KMS-11 (cell line): ENCODE measurements at regions not wholly inside any gene's neighbourhood (a gene's known extent, or its start where the extent isn't known, plus 50 kb on each side); places are given as distances from the start of the nearest gene placed in this dataset.

Experiments
- H2AFZ ChIP-seq: fragments of 200-600 bp; sonication (generic); 2 replicates; pipeline ENCODE4 v1.6.1; 2016; ENCODE audit warnings: antibody characterized with exemption, mixed run types, low read depth
- H3K27ac ChIP-seq: fragments of 200-600 bp; sonication (generic); 2 replicates; pipeline ENCODE4 v1.6.1; 2016; ENCODE audit warnings: mild to moderate bottlenecking, mixed run types
- H3K27me3 ChIP-seq: fragments of 200-600 bp; sonication (generic); 2 replicates; pipeline ENCODE4 v1.6.1; 2017; ENCODE audit warnings: mild to moderate bottlenecking, low read depth, mixed run types, moderate library complexity; ENCODE audit not compliant: insufficient read depth
- H3K36me3 ChIP-seq: fragments of 200-600 bp; sonication (generic); 2 replicates; pipeline ENCODE4 v1.6.1; 2017; ENCODE audit warnings: mild to moderate bottlenecking, mixed run types; ENCODE audit not compliant: insufficient read depth
- H3K4me1 ChIP-seq: fragments of 200-600 bp; sonication (generic); 2 replicates; pipeline ENCODE4 v1.6.1; 2016; ENCODE audit warnings: mild to moderate bottlenecking, low read depth, mixed run types; ENCODE audit not compliant: poor library complexity, severe bottlenecking
- H3K4me2 ChIP-seq: fragments of 200-600 bp; sonication (generic); 2 replicates; pipeline ENCODE4 v1.7.0; 2016; ENCODE audit warnings: mild to moderate bottlenecking, mixed run types
- H3K4me3 ChIP-seq: fragments of 200-600 bp; sonication (generic); IDR thresholded peaks from 2 replicates; pipeline ENCODE4 v1.6.1; 2017; ENCODE audit warnings: low read depth, low read length, mixed read lengths; ENCODE audit not compliant: insufficient read depth
- H3K79me2 ChIP-seq: fragments of 200-600 bp; sonication (generic); 2 replicates; pipeline ENCODE4 v1.6.1; 2016; ENCODE audit warnings: low read depth, mixed run types; ENCODE audit not compliant: insufficient read depth
- H3K9ac ChIP-seq: fragments of 200-600 bp; sonication (generic); 2 replicates; pipeline ENCODE4 v1.6.1; 2016; ENCODE audit warnings: mild to moderate bottlenecking, mixed run types
- H4K20me1 ChIP-seq: fragments of 200-600 bp; sonication (generic); 2 replicates; pipeline ENCODE4 v1.6.1; 2016; ENCODE audit warnings: mild to moderate bottlenecking, mixed run types; ENCODE audit not compliant: insufficient read depth
- CTCF ChIP-seq: fragments of 200-600 bp; sonication (generic); conservative IDR thresholded peaks from 2 replicates; pipeline ENCODE4 v1.6.1; 2017; ENCODE audit warnings: low read depth, mild to moderate bottlenecking, antibody characterized with exemption, low read length, moderate library complexity, mixed read lengths

- Histone ChIP-seq H3K27me3 (no peaks in the 10 kb centered on the region), H3K4me3 (no peak overlapping the region), H2AFZ (no peak overlapping the region), H3K4me1 (no peaks in the 10 kb centered on the region), H3K36me3 (no peaks in the 10 kb centered on the region), H3K4me2 (no peak overlapping the region), H3K9ac (no peak overlapping the region), H3K79me2 (no peaks in the 10 kb centered on the region), H3K27ac (no peak overlapping the region), H4K20me1 (no peaks in the 10 kb centered on the region)
- no peak for TF ChIP-seq CTCF
These were observed 264.8 kb downstream of the SOX2 start for GRCh38 chr3:181976526-181976925.

GRCh38 chr3:181985386-181985785 is 273.7 kb downstream of the SOX2 start:
- Histone ChIP-seq H3K27ac (no peak overlapping the region), H3K4me2 (no peak overlapping the region), H4K20me1 (no peaks in the 10 kb centered on the region), H3K4me1 (no peaks in the 10 kb centered on the region), H3K27me3 (no peaks in the 10 kb centered on the region), H3K9ac (no peak overlapping the region), H3K4me3 (no peak overlapping the region), H2AFZ (no peak overlapping the region), H3K36me3 (no peaks in the 10 kb centered on the region), H3K79me2 (no peaks in the 10 kb centered on the region)
- no peak for TF ChIP-seq CTCF

- Histone ChIP-seq H4K20me1 (no peaks in the 10 kb centered on the region), H3K27ac (no peak overlapping the region), H3K79me2 (no peaks in the 10 kb centered on the region), H3K36me3 (no peaks in the 10 kb centered on the region), H3K4me3 (no peak overlapping the region), H3K4me1 (no peaks in the 10 kb centered on the region), H3K27me3 (no peaks in the 10 kb centered on the region), H3K9ac (no peak overlapping the region), H3K4me2 (no peak overlapping the region), H2AFZ (no peak overlapping the region)
- no peak for TF ChIP-seq CTCF
These were observed 276.0 kb downstream of the SOX2 start for GRCh38 chr3:181987736-181988135.

DNA sequence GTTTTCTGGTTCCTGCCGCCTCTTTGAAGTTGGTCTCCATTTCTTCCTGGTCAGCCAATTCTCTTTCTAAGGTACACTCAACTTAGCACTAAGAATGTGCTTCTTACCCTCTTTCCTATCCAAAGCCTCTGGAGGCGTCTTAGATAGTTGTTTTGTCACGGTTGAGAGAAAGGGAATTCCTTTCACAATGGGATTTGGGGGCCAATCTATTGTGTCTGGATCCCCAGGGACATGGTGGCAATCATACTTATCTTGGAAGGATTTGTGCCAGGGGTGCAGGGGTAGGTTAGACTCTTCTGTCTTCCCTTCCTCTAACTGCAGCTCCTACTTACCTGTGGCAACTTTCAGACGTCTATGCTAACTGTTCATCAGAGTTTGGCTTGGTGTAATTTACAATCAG is 287.1 kb downstream of the SOX2 start:
- H3K36me3 ChIP-seq = no peaks in the 10 kb centered on the region
- H3K9ac ChIP-seq = no peak overlapping the region
- no peaks in the 10 kb centered on the region for H3K4me1 ChIP-seq
- no peak overlapping the region for H3K4me3 ChIP-seq
- H3K79me2 ChIP-seq = no peaks in the 10 kb centered on the region
- no peak overlapping the region for H3K27ac ChIP-seq
- no peak for TF ChIP-seq CTCF
- H4K20me1 ChIP-seq = no peaks in the 10 kb centered on the region
- no peak overlapping the region for H2AFZ ChIP-seq
- H3K4me2 ChIP-seq = no peak overlapping the region
- no peaks in the 10 kb centered on the region for H3K27me3 ChIP-seq

GRCh38 chr3:181999314-181999713 is 287.6 kb downstream of the SOX2 start:
- Histone ChIP-seq H3K4me1 (no peaks in the 10 kb centered on the region), H4K20me1 (no peaks in the 10 kb centered on the region), H2AFZ (no peak overlapping the region), H3K27ac (no peak overlapping the region), H3K36me3 (no peaks in the 10 kb centered on the region), H3K27me3 (no peaks in the 10 kb centered on the region), H3K4me3 (no peak overlapping the region), H3K4me2 (no peak overlapping the region), H3K9ac (no peak overlapping the region), H3K79me2 (no peaks in the 10 kb centered on the region)
- no peak for TF ChIP-seq CTCF
